HEK293 (cell line): ENCODE measurements at regions not wholly inside any gene's neighbourhood (a gene's known extent, or its start where the extent isn't known, plus 50 kb on each side); places are given as distances from the start of the nearest gene placed in this dataset.

ENCODE experiments used
- ATF2 ChIP-seq: fragments of 450-650 bp; formaldehyde crosslinking; IDR thresholded peaks from 2 replicates; pipeline ENCODE4 v1.5.1; 2016; ENCODE audit warnings: missing biosample characterization, missing genetic modification characterization, low read depth
- CTCF ChIP-seq: fragments of 450-650 bp; formaldehyde crosslinking; IDR thresholded peaks from 2 replicates; pipeline ENCODE4 v1.5.1; 2016; ENCODE audit warnings: missing biosample characterization, missing genetic modification characterization
- ZBTB21 ChIP-seq: fragments of 450-650 bp; formaldehyde crosslinking; IDR thresholded peaks from 2 replicates; pipeline ENCODE4 v1.5.1; 2017; ENCODE audit warnings: missing biosample characterization, missing genetic modification characterization
- ZBTB8A ChIP-seq: fragments of 450-650 bp; formaldehyde crosslinking; IDR thresholded peaks from 2 replicates; pipeline ENCODE4 v1.5.1; 2016; ENCODE audit warnings: missing biosample characterization, missing genetic modification characterization
- ZNF221 ChIP-seq: fragments of 450-650 bp; formaldehyde crosslinking; IDR thresholded peaks from 2 replicates; pipeline ENCODE4 v1.5.1; 2017; ENCODE audit warnings: missing biosample characterization, missing genetic modification characterization, borderline replicate concordance
- ZNF302 ChIP-seq: fragments of 450-650 bp; formaldehyde crosslinking; IDR thresholded peaks from 2 replicates; pipeline ENCODE4 v1.5.1; 2016; ENCODE audit warnings: missing biosample characterization, missing genetic modification characterization, low read depth
- ZNF510 ChIP-seq: fragments of 450-650 bp; formaldehyde crosslinking; IDR thresholded peaks from 2 replicates; pipeline ENCODE4 v1.5.1; 2018; ENCODE audit warnings: mild to moderate bottlenecking, missing genetic modification characterization, missing biosample characterization; ENCODE audit not compliant: insufficient replicate concordance
- ZNF514 ChIP-seq: fragments of 450-650 bp; formaldehyde crosslinking; IDR thresholded peaks from 2 replicates; pipeline ENCODE4 v1.5.1; 2016; ENCODE audit warnings: missing biosample characterization, missing genetic modification characterization
- ZNF580 ChIP-seq: fragments of 450-650 bp; formaldehyde crosslinking; IDR thresholded peaks from 2 replicates; pipeline ENCODE4 v1.5.1; 2016; ENCODE audit warnings: missing biosample characterization, missing genetic modification characterization
- ZNF639 ChIP-seq: fragments of 450-650 bp; formaldehyde crosslinking; IDR thresholded peaks from 2 replicates; pipeline ENCODE4 v1.5.1; 2016; ENCODE audit warnings: missing biosample characterization, missing genetic modification characterization
- ZNF654 ChIP-seq: fragments of 450-650 bp; formaldehyde crosslinking; IDR thresholded peaks from 2 replicates; pipeline ENCODE4 v1.5.1; 2016; ENCODE audit warnings: low read depth, missing biosample characterization, missing genetic modification characterization
- ZSCAN18 ChIP-seq: fragments of 450-650 bp; formaldehyde crosslinking; IDR thresholded peaks from 2 replicates; pipeline ENCODE4 v1.5.1; 2016; ENCODE audit warnings: missing biosample characterization, missing genetic modification characterization
- ZSCAN4 ChIP-seq: fragments of 450-650 bp; formaldehyde crosslinking; IDR thresholded peaks from 2 replicates; pipeline ENCODE4 v1.5.1; 2017; ENCODE audit warnings: missing biosample characterization, missing genetic modification characterization

GRCh38 chr12:126760092-126760491 lies 1506.9 kb upstream of the TMEM132C start:
- TF ChIP-seq ZNF654 (tag by site-specific recombination) (no peak), ZNF302 (tag by site-specific recombination) (no peak), ATF2 (tag by site-specific recombination) (0 out of 2 replicates have a peak, but pooled peaks have one; percentile 9), ZNF510 (tag by site-specific recombination) (no peak), ZNF580 (tag by site-specific recombination) (no peak), ZNF639 (no peak), ZSCAN18 (no peak), ZBTB8A (tag by site-specific recombination) (no peak), ZNF514 (tag by site-specific recombination) (no peak), ZNF221 (tag by site-specific recombination) (no peak), CTCF (tag by site-specific recombination) (no peak), ZBTB21 (no peak), ZSCAN4 (tag by site-specific recombination) (no peak)
